K562 (cell line): ENCODE measurements at regions not wholly inside any gene's neighbourhood (a gene's known extent, or its start where the extent isn't known, plus 50 kb on each side); places are given as distances from the start of the nearest gene placed in this dataset.

ENCODE experiments used
- ATAC-seq: fragments of 200-7000 bp; cut with Tn5 transposase; 3 replicates; pipeline ENCODE4 v1.9.1; 2020; ENCODE audit warnings: moderate library complexity
- BruUV-seq: library from RNA; stranded (reverse); fragments of 400-500 nt; replicated peaks from 2 replicates; lab custom pipeline; 2021; lab: Mats Ljungman, UMichigan
- CTCF ChIA-PET: fragments of 300-600 bp; formaldehyde crosslinking; extraction: SDS; loops from one replicate; lab custom pipeline; 2021; ENCODE audit warnings: low intra/inter-chr PET ratio; lab: Yijun Ruan, JAX
- POLR2A ChIA-PET: fragments of 300-600, 350-650 bp; sonication (Branson Sonifier 250); formaldehyde crosslinking; extraction: SDS; loops from one replicate; lab custom pipeline; 2021; ENCODE audit warnings: antibody characterized with exemption, inconsistent platforms; lab: Yijun Ruan, JAX
- DNase-seq, 4 experiments: peaks; one replicate each; pipeline versions ENCODE4 v3.0.0 to v3.0.0-alpha.2; 2011 to 2018; ENCODE audit warnings: low spot score in 3 of 4, mixed read lengths in 3 of 4; ENCODE audit errors: extremely low read depth in 1 of 4
- FAIRE-seq: peaks from 2 replicates; lab custom pipeline; 2011; peaks lifted over from hg19 to GRCh38; lab: Jason Lieb, UNC
- H2AFZ ChIP-seq: 2 replicates; pipeline ENCODE4 v1.6.0; 2011; ENCODE audit warnings: low read depth, low read length, control low read depth, inconsistent platforms
- H3K27ac ChIP-seq: fragments of 200-600 bp; 3 replicates; pipeline ENCODE4 v1.8.0; 2011; ENCODE audit warnings: low read depth, mild to moderate bottlenecking, control low read depth, inconsistent platforms, low read length, moderate library complexity, mixed read lengths; ENCODE audit errors: extremely low read depth
- H3K27me3 ChIP-seq, 2 experiments: fragments of 300-600 bp in 1 of 2; 2 replicates in 1 of 2; 3 replicates in 1 of 2; pipeline versions ENCODE4 v1.6.0 to v1.8.0; 2011; ENCODE audit warnings: inconsistent platforms in 2 of 2, low read length in 2 of 2, mild to moderate bottlenecking in 1 of 2, mixed read lengths in 1 of 2, moderate library complexity in 1 of 2; ENCODE audit not compliant: control insufficient read depth in 2 of 2, insufficient read depth in 2 of 2
- H3K36me3 ChIP-seq: fragments of 300-600 bp; 3 replicates; pipeline ENCODE4 v1.8.0; 2011; ENCODE audit warnings: mild to moderate bottlenecking, low read length, inconsistent platforms; ENCODE audit not compliant: control insufficient read depth, insufficient read depth
- H3K4me1 ChIP-seq, 2 experiments: fragments of 200-600 bp in 1 of 2; replicated peaks in 1 of 2; 2 replicates in 1 of 2; 3 replicates in 1 of 2; pipeline versions ENCODE4 v1.5.1 to v1.8.0; 2011; ENCODE audit warnings: inconsistent platforms in 2 of 2, low read length in 2 of 2, mild to moderate bottlenecking in 1 of 2, mixed read lengths in 1 of 2, moderate library complexity in 1 of 2; ENCODE audit not compliant: control insufficient read depth in 2 of 2, insufficient read depth in 2 of 2
- H3K4me2 ChIP-seq: 2 replicates; pipeline ENCODE4 v1.6.1; 2011; ENCODE audit warnings: low read length, control low read depth, inconsistent platforms, mixed read lengths; ENCODE audit not compliant: insufficient read depth
- H3K4me3 ChIP-seq: fragments of 200-600 bp; sonication (generic), shearing (Covaris generic); 2 replicates; pipeline ENCODE4 v1.5.1; 2016; ENCODE audit warnings: control low read depth, inconsistent platforms
- H3K79me2 ChIP-seq: fragments of 200-600 bp; 3 replicates; pipeline ENCODE4 v1.8.0; 2011; ENCODE audit warnings: low read length, inconsistent platforms; ENCODE audit not compliant: control insufficient read depth, insufficient read depth
- H3K9ac ChIP-seq, 2 experiments: 2 replicates each; pipeline versions ENCODE4 v1.6.0 to v1.6.1; 2011; ENCODE audit warnings: low read depth in 2 of 2, low read length in 2 of 2, control low read depth in 1 of 2, inconsistent platforms in 1 of 2, mild to moderate bottlenecking in 1 of 2, mixed read lengths in 1 of 2; ENCODE audit not compliant: insufficient read depth in 1 of 2
- H3K9me1 ChIP-seq: one replicate; pipeline ENCODE4 v1.6.0; 2011; ENCODE audit warnings: inconsistent platforms, mild to moderate bottlenecking, low read length, moderate library complexity; ENCODE audit not compliant: control insufficient read depth, insufficient read depth
- H3K9me3 ChIP-seq: replicated peaks from 2 replicates; pipeline ENCODE4 v1.5.1; 2011; ENCODE audit warnings: low read depth, low read length, inconsistent platforms; ENCODE audit not compliant: control insufficient read depth, insufficient read depth
- H4K20me1 ChIP-seq: replicated peaks from 2 replicates; pipeline ENCODE4 v1.6.1; 2011; ENCODE audit warnings: low read length, inconsistent platforms, mixed read lengths; ENCODE audit not compliant: control insufficient read depth, insufficient read depth
- DDX20 ChIP-seq: fragments of 450-650 bp; IDR thresholded peaks from 2 replicates; pipeline ENCODE4 v1.6.1; 2016; ENCODE audit warnings: missing genetic modification characterization, low read depth, mild to moderate bottlenecking, missing compliant biosample characterization, moderate library complexity
- ELF4 ChIP-seq: fragments of 450-650 bp; formaldehyde crosslinking; IDR thresholded peaks from 2 replicates; pipeline ENCODE4 v1.4.0; 2022; ENCODE audit warnings: missing genetic modification characterization
- TAF1 ChIP-seq: IDR thresholded peaks from 2 replicates; pipeline ENCODE4 v1.6.1; 2011; ENCODE audit warnings: mild to moderate bottlenecking, low read length, moderate library complexity; ENCODE audit not compliant: insufficient read depth, control insufficient read depth, severe bottlenecking; ENCODE audit errors: extremely low read depth
- TAF9B ChIP-seq: fragments of 450-650 bp; IDR thresholded peaks from 2 replicates; pipeline ENCODE4 v1.6.1; 2018; ENCODE audit warnings: mild to moderate bottlenecking; ENCODE audit not compliant: partially characterized antibody
- TCF7L2 ChIP-seq: fragments of 150-350 bp; IDR thresholded peaks from 2 replicates; pipeline ENCODE4 v1.6.1; 2016; ENCODE audit warnings: low read depth, mild to moderate bottlenecking, low read length, moderate library complexity
- ZBTB1 ChIP-seq: sonication (generic); formaldehyde crosslinking; IDR thresholded peaks from 2 replicates; pipeline ENCODE4 v1.8.1; 2023; ENCODE audit warnings: missing genetic modification reagents, low read depth, mild to moderate bottlenecking, borderline replicate concordance
- ZNF197 ChIP-seq: fragments of 200-800 bp; sonication (Bioruptor generic); IDR thresholded peaks from 2 replicates; pipeline ENCODE4 v1.6.1; 2016; ENCODE audit warnings: low read depth, missing genetic modification characterization, missing compliant biosample characterization
- WGBS: fragments of 100-300 bp; shearing (Covaris generic); methylation state at CpG from one replicate; pipeline ENCODE4 v1.1.6; 2016; ENCODE audit warnings: low coverage, mixed read lengths; ENCODE audit not compliant: insufficient coverage; ENCODE audit errors: missing lambda C conversion rate; 5-methylcytosine and 5-hydroxymethylcytosine counted together
- in situ Hi-C: fragments of 300-500 bp; cut with MboI; formaldehyde crosslinking; loops from 4 replicates; pipeline ENCODE4 v1.15.0; 2018; ENCODE audit warnings: inconsistent platforms, mixed read lengths
- intact Hi-C: fragments of 100-400 bp; cut with micrococcal nuclease; formaldehyde crosslinking; loops from 2 replicates; pipeline ENCODE4 v1.14.2; 2022
- TF ChIP-seq, protein P1 (sequence below): sonication (generic); formaldehyde crosslinking; IDR thresholded peaks from 2 replicates; pipeline ENCODE4 v1.9.0; 2022; ENCODE audit warnings: mild to moderate bottlenecking, missing genetic modification reagents
- TF ChIP-seq, protein P2 (sequence below): fragments of 450-650 bp; IDR thresholded peaks from 2 replicates; pipeline ENCODE4 v1.6.1; 2016
- TF ChIP-seq, protein P3 (sequence below): IDR thresholded peaks from 2 replicates; pipeline ENCODE4 v1.6.1; 2016; ENCODE audit warnings: missing genetic modification characterization, missing compliant biosample characterization

DNA sequence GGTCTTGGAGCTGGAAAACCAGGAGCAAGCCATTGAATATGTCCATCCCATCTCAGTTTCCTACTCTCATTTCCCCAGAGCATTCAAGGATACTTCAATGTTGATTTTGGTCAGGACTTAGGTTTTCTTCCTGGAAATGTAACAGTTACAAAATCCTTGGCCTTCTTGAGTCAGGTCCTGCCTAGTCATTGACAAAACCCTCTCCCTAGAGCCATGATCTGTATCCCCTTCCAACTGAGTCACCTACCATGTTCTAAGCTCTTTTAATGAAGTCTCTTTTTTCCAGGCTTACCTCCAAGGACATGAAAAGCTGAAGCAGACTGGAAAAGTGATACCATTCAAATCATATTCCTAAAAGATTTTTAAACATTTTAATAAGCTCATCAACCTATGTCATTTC is 549.2 kb downstream of the GALC start:
- ATAC-seq: no peak
- no peak overlapping the region for H3K4me3 ChIP-seq
- POLR2A ChIA-PET: no interaction called here
- intact Hi-C loops: no loop called here
- TF ChIP-seq TAF1 (no peak), ELF4 (no peak), TCF7L2 (no peak), TAF9B (no peak), ZNF197 (no peak)
- TF ChIP-seq, protein P1, sequence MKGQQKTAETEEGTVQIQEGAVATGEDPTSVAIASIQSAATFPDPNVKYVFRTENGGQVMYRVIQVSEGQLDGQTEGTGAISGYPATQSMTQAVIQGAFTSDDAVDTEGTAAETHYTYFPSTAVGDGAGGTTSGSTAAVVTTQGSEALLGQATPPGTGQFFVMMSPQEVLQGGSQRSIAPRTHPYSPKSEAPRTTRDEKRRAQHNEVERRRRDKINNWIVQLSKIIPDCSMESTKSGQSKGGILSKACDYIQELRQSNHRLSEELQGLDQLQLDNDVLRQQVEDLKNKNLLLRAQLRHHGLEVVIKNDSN: no peak
- TF ChIP-seq, all 486 proteins: peak for 0
- Histone ChIP-seq H3K27ac (no peak overlapping the region), H3K4me1 (no peaks in the 10 kb centered on the region), H3K79me2 (no peaks in the 10 kb centered on the region), H3K27me3 (no peaks in the 10 kb centered on the region), H2AFZ (no peak overlapping the region), H3K4me2 (no peak overlapping the region), H3K9ac (no peak overlapping the region), H3K36me3 (no peaks in the 10 kb centered on the region), H4K20me1 (no peaks in the 10 kb centered on the region), H3K9me1 (no peaks in the 10 kb centered on the region), H3K9me3 (no peaks in the 10 kb centered on the region)
- FAIRE-seq: no peak
- in situ Hi-C loops: no loop called here
- CTCF ChIA-PET: no interaction called here
- BruUV-seq: no TSS peak
- no peak for DNase-seq

DNA sequence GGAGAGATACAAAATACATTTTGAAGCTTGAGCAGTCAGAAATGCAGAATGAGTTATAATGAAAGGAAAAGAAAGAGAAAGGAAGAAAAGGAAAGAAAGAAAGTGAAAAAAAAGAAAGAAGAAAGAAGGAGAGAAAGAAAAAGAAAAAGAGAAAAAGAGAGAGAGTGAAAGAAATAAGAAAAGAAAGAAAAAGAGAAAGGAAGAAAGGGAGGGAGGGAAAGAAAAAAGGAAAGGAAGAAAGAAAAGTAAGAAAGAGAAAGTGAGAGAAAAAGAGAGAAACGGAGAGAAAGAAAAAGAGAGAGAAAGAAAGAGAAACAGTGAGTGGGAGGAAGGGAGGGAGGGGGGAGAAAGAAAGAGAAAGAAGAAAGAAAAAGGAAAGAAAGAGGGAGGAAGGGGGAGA is 549.9 kb downstream of the GALC start:
- Histone ChIP-seq H3K4me1 (no peaks in the 10 kb centered on the region), H2AFZ (no peak overlapping the region), H3K27me3 (no peaks in the 10 kb centered on the region), H3K9me1 (no peaks in the 10 kb centered on the region), H3K4me3 (no peak overlapping the region), H3K9ac (no peak overlapping the region), H3K4me2 (no peak overlapping the region), H3K9me3 (no peaks in the 10 kb centered on the region), H3K79me2 (no peaks in the 10 kb centered on the region), H3K36me3 (no peaks in the 10 kb centered on the region), H4K20me1 (no peaks in the 10 kb centered on the region), H3K27ac (no peak overlapping the region)
- ATAC-seq: no peak
- intact Hi-C loops (no loop called here), in situ Hi-C loops (no loop called here)
- ChIA-PET CTCF (no interaction called here), POLR2A (no interaction called here)
- no TSS peak for BruUV-seq
- DNase-seq: no peak
- FAIRE-seq: no peak
- TF ChIP-seq ZBTB1 (CRISPR knock-in tag): no peak
- TF ChIP-seq, protein P2, sequence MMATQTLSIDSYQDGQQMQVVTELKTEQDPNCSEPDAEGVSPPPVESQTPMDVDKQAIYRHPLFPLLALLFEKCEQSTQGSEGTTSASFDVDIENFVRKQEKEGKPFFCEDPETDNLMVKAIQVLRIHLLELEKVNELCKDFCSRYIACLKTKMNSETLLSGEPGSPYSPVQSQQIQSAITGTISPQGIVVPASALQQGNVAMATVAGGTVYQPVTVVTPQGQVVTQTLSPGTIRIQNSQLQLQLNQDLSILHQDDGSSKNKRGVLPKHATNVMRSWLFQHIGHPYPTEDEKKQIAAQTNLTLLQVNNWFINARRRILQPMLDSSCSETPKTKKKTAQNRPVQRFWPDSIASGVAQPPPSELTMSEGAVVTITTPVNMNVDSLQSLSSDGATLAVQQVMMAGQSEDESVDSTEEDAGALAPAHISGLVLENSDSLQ: no peak
- TF ChIP-seq DDX20: no peak
- TF ChIP-seq, protein P3, sequence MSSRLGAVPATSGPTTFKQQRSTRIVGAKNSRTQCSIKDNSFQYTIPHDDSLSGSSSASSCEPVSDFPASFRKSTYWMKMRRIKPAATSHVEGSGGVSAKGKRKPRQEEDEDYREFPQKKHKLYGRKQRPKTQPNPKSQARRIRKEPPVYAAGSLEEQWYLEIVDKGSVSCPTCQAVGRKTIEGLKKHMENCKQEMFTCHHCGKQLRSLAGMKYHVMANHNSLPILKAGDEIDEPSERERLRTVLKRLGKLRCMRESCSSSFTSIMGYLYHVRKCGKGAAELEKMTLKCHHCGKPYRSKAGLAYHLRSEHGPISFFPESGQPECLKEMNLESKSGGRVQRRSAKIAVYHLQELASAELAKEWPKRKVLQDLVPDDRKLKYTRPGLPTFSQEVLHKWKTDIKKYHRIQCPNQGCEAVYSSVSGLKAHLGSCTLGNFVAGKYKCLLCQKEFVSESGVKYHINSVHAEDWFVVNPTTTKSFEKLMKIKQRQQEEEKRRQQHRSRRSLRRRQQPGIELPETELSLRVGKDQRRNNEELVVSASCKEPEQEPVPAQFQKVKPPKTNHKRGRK: peak; percentile 40; the same call in 1 of the 2 replicates
- WGBS: 0% methylated on average over 1 of the region's 1 CpG
